ENCODE measurements at regions not wholly inside any gene's neighbourhood (a gene's known extent, or its start where the extent isn't known, plus 50 kb on each side); places are given as distances from the start of the nearest gene placed in this dataset.
"Not testable (repeated sequence)": the region's sequence is repeated elsewhere in the genome, so short reads cannot be mapped to it uniquely, and the experiment has no call there.

DNA sequence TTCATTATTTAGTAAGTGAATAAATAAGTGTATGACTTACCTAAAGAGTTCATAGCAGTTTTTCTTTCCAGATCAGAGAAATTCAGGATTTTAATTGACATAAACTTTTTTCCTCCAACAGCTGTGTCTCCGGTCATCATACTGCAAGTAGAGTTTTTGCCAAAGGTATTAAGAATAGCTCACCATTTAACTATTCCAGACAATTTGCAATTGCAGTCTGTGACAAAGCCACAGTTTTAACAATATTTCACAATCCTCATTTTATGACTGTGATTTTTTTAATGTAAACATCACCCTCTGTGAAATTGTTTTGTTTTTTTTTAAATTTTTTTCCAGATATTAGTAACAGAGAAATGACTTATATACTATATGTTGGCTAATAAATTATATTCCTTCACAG, 199.1 kb downstream of the TRIB2 start:
- TF ChIP-seq CTCF (IDR thresholded peaks at IDR 0.05) (no peak), POLR2A (IDR thresholded peaks at IDR 0.05) (no peak)
- no peaks in the 10 kb centered on the region for H3K27me3 ChIP-seq
- H3K9me3 ChIP-seq, result no peaks in the 10 kb centered on the region
- no peak overlapping the region for H3K4me3 ChIP-seq
- DNase-seq, result no peak
- no peak overlapping the region for H3K27ac ChIP-seq
- no peaks in the 10 kb centered on the region for H3K36me3 ChIP-seq
- no peaks in the 10 kb centered on the region for H3K4me1 ChIP-seq

- Histone ChIP-seq H3K9me3 (no peaks in the 10 kb centered on the region), H3K27me3 (no peaks in the 10 kb centered on the region), H3K36me3 (no peaks in the 10 kb centered on the region), H3K4me3 (no peak overlapping the region), H3K27ac (peak overlapping the region in 2 of 4 donors; percentile 6 to 54), H3K4me1 (no peaks in the 10 kb centered on the region)
- DNase-seq, result no peak
- TF ChIP-seq CTCF (IDR thresholded peaks at IDR 0.05) (no peak), POLR2A (IDR thresholded peaks at IDR 0.05) (no peak)
These were observed 201.6 kb downstream of the TRIB2 start for GRCh38 chr2:12918138-12918834.

DNA sequence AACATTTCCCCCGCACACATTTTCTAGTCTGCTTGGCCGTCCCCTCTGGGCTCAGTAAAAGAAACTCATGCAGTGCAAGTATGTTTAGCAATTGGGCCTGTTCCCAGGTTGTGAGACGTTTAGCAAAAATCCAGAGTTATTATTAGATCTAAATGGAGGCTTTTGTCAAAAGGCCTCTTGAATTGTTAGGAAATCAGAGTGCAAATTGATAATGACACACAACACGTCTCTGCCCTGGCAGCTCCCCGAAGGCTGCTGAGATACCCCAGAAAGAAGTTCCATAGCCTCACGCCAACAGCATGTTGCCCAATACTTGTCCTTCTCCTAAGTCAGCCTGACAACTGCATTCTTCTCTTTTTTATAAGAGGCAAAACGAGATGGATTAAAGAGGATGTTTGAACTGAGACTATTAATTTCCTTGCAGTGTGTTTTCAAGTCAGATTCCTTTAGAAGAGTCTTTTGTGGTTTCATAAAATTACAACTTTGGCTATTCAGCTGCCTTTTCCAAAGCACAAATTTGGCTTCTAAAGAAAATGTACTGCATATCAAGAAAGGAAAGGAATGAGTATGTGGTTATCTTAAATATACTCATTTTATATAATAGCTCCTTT, 202.2 kb downstream of the TRIB2 start:
- H3K36me3 ChIP-seq, result no peaks in the 10 kb centered on the region

DNA sequence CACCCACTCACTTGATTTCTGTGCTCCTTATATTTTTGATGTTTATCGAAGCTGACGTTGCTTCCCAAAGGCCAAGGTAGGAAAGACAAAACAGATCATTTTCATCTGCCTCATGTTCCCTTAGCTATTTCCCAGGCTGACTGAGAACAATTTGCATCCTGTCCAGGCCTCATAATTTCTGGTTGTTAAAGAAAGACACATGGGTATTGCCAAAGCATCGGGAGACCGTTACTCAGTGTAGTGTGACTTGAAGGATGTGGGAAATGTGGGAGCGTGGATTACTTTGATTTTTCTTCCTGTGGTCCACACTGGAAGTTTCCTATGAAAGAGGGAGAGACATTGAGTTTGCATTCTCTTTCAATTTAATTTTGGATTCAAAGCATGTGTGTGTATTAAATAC, 204.6 kb downstream of the TRIB2 start:
- no peak overlapping the region for H3K4me3 ChIP-seq
- no peaks in the 10 kb centered on the region for H3K9me3 ChIP-seq
- DNase-seq, result no peak
- no peaks in the 10 kb centered on the region for H3K36me3 ChIP-seq
- no peaks in the 10 kb centered on the region for H3K4me1 ChIP-seq
- H3K27ac ChIP-seq, result no peak overlapping the region
- no peaks in the 10 kb centered on the region for H3K27me3 ChIP-seq
- TF ChIP-seq POLR2A (IDR thresholded peaks at IDR 0.05) (no peak), CTCF (IDR thresholded peaks at IDR 0.05) (no peak)

More for the DNA sequence above, 202.2 kb downstream of the TRIB2 start:
- no peaks in the 10 kb centered on the region for H3K9me3 ChIP-seq
- no peaks in the 10 kb centered on the region for H3K27me3 ChIP-seq
- DNase-seq, result peak in 2 of 3 donors; percentile 16 to 68
- no peaks in the 10 kb centered on the region for H3K4me1 ChIP-seq
- H3K27ac ChIP-seq, result peak overlapping the region in 2 of 4 donors; percentile 6 to 54
- TF ChIP-seq CTCF (IDR thresholded peaks at IDR 0.05), result no peak
- no peak overlapping the region for H3K4me3 ChIP-seq

DNA sequence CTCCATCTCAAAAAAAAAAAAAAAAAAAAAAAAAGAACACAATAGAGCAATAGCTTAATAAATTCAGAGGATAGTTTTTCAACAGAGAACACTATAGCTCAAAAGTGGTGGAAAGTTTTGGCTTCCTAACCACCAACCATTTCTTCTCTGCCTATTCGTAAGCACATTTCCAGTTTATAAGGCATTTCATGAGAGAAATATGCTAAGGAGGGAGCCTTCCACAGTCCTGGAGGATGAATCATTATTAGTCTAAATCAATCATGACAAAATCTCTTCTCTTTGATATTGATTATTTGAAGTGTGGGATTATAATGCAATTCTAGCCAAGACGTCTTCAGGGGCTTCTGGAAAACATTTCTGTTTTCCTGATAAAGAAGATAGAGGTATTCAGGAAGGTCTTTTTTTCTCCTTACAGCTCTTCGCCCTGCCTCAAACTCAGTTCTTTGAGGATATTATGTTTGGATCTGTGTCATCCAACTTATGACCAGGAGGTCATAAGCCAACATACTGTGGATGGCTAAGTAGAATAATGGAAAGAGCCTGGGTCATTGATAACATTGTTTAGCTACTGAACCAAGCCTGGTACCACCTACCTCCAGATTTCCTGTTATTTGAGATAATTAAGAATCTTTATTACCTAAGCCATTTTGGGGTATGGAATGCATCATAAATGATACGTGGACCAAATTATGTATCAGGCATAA, 207.3 kb downstream of the TRIB2 start:
- Histone ChIP-seq H3K4me3 (no peak overlapping the region), H3K9me3 (no peaks in the 10 kb centered on the region), H3K27me3 (no peaks in the 10 kb centered on the region), H3K4me1 (peaks cover 0 to 2% (median 0%) of the 10 kb centered on the region in 4 donors), H3K27ac (no peak overlapping the region), H3K36me3 (no peaks in the 10 kb centered on the region)
- TF ChIP-seq POLR2A (IDR thresholded peaks at IDR 0.05) (no peak), CTCF (IDR thresholded peaks at IDR 0.05) (no peak)
- DNase-seq, result no peak

- not testable (repeated sequence) for DNase-seq, H3K27ac ChIP-seq, H3K36me3 ChIP-seq, H3K4me3 ChIP-seq, H3K9me3 ChIP-seq, H3K4me1 ChIP-seq, H3K27me3 ChIP-seq
These were observed 209.9 kb downstream of the TRIB2 start for GRCh38 chr2:12926641-12927040.

All from Peyer's patch (tissue), 4 donors.